Neuron (in vitro differentiated cells): ENCODE measurements at regions not wholly inside any gene's neighbourhood (a gene's known extent, or its start where the extent isn't known, plus 50 kb on each side); places are given as distances from the start of the nearest gene placed in this dataset.

Experiments used
- H2AFZ ChIP-seq: one replicate; pipeline ENCODE4 v1.6.1; 2013; ENCODE audit warnings: low read depth, mild to moderate bottlenecking, inconsistent platforms, low read length, moderate library complexity
- H3K27me3 ChIP-seq: one replicate; pipeline ENCODE4 v1.6.1; 2013; ENCODE audit warnings: low read length; ENCODE audit not compliant: insufficient read depth
- H3K36me3 ChIP-seq: one replicate; pipeline ENCODE4 v1.6.1; 2013; ENCODE audit warnings: low read length; ENCODE audit not compliant: insufficient read depth
- H3K4me1 ChIP-seq: one replicate; pipeline ENCODE4 v1.6.1; 2013; ENCODE audit warnings: low read length; ENCODE audit not compliant: insufficient read depth
- H3K4me3 ChIP-seq: 2 replicates; pipeline ENCODE4 v1.5.1; 2013; ENCODE audit warnings: mild to moderate bottlenecking, low read length, moderate library complexity
- H3K9me3 ChIP-seq: one replicate; pipeline ENCODE4 v1.6.1; 2013; ENCODE audit warnings: low read length

DNA sequence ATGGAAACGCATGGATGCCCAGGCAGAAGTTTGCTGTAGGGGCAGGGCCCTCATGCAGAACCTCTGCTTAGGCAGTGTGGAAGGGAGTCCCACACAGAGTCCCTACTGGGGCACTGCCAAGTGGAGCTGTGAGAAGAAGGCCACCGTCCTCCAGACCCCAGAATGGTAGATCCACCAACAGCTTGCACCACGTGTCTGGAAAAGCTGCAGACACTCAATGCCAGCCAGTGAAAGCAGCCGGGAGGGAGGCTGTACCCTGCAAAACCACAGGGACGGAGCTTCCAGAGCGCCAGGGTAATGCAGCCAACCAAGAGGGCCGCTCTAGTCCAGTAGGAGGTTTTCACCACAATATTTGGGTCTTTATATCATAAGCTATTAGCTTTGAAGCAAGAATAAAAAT is 97.1 kb upstream of the IQSEC1 start:
- no peaks in the 10 kb centered on the region for H3K36me3 ChIP-seq
- H2AFZ ChIP-seq: no peak overlapping the region
- no peaks in the 10 kb centered on the region for H3K9me3 ChIP-seq
- H3K27me3 ChIP-seq: no peaks in the 10 kb centered on the region
- H3K4me1 ChIP-seq: no peaks in the 10 kb centered on the region
- no peak overlapping the region for H3K4me3 ChIP-seq

DNA sequence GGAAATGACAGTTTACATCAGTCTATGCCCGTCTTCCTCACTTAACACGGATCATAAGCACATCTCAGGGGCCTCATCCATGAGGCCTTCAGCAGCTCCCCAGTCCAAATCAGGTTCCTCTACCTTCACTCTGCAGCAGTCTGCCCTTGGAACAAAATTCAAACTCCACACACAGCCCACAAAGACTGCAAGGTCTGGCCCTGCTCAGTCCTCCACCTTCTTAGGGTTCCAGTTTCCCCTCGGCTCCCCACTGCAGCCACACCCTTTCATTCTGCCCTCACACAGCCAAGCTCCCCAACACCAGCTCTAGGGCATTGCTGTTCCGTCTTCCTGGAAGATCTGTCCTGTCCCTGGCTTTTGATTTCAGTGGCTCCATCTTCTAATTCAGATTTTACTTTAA is 95.2 kb upstream of the IQSEC1 start:
- H3K4me3 ChIP-seq: no peak overlapping the region
- H3K27me3 ChIP-seq: no peaks in the 10 kb centered on the region
- no peaks in the 10 kb centered on the region for H3K9me3 ChIP-seq
- H2AFZ ChIP-seq: no peak overlapping the region
- no peaks in the 10 kb centered on the region for H3K36me3 ChIP-seq
- no peaks in the 10 kb centered on the region for H3K4me1 ChIP-seq

DNA sequence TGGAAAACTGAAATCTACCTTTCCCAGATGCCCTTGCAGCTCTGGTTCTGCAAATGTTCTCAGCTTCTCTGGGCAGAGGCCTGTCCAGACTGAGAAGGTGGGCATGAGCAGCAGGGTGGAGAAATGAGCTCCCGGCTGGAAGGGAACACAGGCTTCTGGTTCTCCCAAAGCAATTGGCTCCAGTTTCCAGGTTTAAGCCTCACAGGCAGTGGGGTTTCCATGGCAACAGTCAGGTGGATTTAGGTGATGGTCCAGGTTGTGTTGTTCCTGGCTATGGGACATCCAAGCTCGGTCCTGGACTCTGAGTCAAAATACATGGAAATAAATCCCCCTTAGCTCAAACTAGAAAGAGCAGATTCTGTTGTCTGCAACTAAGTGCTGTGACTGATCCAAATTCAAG is 94.6 kb upstream of the IQSEC1 start:
- no peaks in the 10 kb centered on the region for H3K9me3 ChIP-seq
- no peaks in the 10 kb centered on the region for H3K27me3 ChIP-seq
- no peak overlapping the region for H2AFZ ChIP-seq
- H3K4me1 ChIP-seq: no peaks in the 10 kb centered on the region
- no peak overlapping the region for H3K4me3 ChIP-seq
- no peaks in the 10 kb centered on the region for H3K36me3 ChIP-seq

DNA sequence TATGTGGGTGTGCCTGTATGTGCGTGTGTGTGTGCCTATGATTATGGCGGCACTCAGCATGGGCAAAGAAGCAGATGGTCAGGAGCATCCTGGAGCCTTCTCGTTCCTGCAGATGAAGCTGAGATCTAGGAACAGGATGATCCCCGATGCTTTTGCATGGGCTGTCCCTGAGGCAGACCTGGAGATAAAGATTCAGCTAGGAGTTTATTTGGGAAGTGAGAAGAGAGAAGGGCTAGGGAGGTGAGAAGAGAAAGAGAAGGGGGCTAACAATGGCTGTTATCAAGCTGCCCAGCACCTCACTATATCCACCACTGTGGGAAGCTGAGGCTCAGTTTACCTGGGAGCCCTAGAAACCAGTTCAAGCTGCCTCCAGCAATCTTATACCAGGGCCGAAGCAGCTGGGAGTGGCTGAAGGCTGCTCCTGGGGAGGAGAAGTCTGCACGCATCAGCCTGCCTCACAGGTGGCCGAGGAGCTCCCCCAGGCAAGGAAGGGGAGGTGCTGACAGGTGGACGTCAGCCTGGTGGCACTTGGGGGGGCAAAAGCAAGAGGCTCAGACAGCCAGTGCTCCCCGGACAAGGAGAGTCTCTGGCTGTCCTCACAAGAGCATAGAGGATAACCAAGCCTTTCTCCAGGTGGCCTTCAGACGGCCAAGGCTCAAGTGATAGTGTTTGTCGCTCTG is 94.0 kb upstream of the IQSEC1 start:
- Histone ChIP-seq H3K9me3 (no peaks in the 10 kb centered on the region), H2AFZ (no peak overlapping the region), H3K4me1 (no peaks in the 10 kb centered on the region), H3K36me3 (no peaks in the 10 kb centered on the region), H3K4me3 (no peak overlapping the region), H3K27me3 (no peaks in the 10 kb centered on the region)

DNA sequence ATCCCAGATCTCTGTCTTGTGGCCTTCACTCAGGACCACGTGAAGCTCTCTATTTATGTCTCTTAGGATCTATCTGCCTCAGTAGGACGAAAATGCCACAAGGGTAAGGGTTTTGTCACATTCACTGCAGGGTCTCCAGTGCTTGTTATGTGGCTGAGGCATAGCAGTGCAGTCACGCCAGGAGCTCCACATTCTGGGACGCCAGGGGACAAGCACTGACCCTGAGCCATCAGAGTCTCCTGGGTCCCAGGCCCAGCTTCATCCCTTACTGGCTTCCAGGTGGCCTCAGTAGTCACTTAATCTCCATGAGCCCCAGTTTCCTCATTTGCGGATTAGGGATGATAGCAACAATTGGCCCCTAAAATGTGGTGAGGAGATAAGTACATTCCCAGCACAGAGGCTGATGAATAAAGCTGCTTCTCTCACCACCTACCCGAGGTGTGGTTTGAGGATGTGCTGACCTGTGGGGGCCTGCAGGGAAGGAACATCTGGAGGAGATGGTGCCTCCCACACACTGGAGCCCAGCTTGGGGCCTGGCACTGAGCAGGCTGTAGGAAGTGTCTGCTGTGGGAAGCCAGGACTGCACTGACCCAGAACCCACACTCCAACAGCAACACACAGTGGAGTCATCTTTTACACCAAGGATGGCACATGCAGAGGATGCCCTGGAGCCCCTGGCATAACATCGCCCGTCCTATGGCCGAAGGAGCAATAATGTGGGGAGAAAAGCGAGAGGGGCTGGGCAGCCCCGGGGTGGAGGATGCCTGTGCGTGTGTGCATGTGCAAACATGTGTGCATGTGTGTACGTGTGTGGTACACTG is 93.2 kb upstream of the IQSEC1 start:
- Histone ChIP-seq H2AFZ (no peak overlapping the region), H3K36me3 (no peaks in the 10 kb centered on the region), H3K27me3 (no peaks in the 10 kb centered on the region), H3K4me3 (no peak overlapping the region), H3K4me1 (peaks cover 2% of the 10 kb centered on the region), H3K9me3 (no peaks in the 10 kb centered on the region)

DNA sequence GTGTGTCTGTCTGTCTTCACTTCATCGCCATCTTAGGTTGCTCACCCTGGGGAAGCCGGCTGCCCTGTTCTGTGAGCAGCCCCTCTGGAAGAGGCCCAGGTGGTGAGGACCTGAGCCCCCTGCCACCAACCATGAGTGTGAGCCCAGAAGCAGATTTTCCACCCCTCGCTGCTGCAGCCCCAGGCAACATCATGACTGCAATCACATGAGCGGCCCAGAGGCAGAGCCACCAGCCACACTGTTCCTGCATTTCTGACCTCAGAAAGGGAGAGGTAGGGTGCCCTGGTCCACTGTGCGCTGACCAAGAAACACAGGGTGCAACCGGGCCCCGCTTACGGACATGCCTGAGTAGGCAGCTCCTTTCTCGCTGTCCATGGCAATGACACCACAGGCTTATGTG is 92.3 kb upstream of the IQSEC1 start:
- H3K36me3 ChIP-seq: no peaks in the 10 kb centered on the region
- no peak overlapping the region for H2AFZ ChIP-seq
- peaks cover 11% of the 10 kb centered on the region for H3K4me1 ChIP-seq
- no peaks in the 10 kb centered on the region for H3K27me3 ChIP-seq
- no peaks in the 10 kb centered on the region for H3K9me3 ChIP-seq
- H3K4me3 ChIP-seq: no peak overlapping the region

DNA sequence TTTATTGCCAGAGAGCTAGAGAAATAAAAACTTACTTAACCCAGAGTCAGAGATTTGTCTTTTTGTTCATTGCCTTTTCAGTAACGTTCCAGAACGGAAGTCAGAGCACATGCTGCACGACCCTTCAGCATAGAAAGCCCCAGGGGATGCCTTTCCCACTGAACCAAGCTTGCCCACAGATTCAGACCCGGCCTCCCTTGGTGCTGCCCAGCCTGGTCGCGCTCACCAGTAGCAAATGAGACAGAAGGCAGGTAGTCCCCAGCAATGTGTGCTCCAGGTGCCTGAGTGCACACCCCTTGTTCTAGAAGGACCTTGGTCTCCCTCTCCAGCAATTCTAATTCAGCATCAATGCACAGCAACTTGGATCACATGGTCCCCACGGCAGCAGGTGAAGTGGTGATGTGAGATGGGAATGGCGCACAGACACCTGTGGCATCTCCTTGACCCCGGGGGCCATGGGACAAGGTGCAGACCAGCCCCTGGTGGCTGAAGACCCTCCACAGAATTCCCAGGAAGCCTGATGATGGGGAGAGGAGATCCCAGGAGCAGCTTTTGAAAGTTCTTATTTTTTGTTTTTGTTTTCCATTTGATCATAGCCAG is 91.8 kb upstream of the IQSEC1 start:
- Histone ChIP-seq H3K36me3 (no peaks in the 10 kb centered on the region), H3K4me3 (no peak overlapping the region), H3K9me3 (no peaks in the 10 kb centered on the region), H3K27me3 (no peaks in the 10 kb centered on the region), H3K4me1 (peaks cover 12% of the 10 kb centered on the region), H2AFZ (no peak overlapping the region)

DNA sequence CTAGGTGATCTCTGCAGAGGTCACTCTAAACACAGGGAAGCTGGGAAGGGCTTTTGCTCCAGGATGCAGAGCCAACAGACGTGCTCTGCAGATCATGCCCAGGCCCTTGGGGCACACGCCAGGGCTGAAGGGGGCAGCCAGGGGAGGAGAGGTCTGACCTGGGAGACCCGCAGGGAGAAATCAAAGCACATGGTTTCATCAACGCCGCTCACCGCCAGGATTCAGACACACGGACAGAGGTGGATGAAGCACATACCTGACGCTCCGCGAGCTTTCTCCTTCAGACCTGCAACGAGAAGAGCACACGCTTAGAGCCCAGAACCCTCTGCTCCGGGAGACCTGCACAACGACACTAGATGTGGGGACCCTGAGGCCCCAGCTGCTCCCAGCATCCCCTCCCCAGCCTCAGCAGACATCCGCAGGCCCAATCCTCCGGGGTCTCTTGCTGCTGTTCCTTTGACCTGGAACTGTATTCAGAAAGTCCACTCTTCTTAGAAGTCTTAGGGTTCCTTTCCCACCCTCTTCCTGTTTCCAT is 90.7 kb upstream of the IQSEC1 start:
- H3K27me3 ChIP-seq: no peaks in the 10 kb centered on the region
- no peak overlapping the region for H2AFZ ChIP-seq
- no peaks in the 10 kb centered on the region for H3K36me3 ChIP-seq
- H3K9me3 ChIP-seq: no peaks in the 10 kb centered on the region
- H3K4me3 ChIP-seq: no peak overlapping the region
- peaks cover 12% of the 10 kb centered on the region for H3K4me1 ChIP-seq

DNA sequence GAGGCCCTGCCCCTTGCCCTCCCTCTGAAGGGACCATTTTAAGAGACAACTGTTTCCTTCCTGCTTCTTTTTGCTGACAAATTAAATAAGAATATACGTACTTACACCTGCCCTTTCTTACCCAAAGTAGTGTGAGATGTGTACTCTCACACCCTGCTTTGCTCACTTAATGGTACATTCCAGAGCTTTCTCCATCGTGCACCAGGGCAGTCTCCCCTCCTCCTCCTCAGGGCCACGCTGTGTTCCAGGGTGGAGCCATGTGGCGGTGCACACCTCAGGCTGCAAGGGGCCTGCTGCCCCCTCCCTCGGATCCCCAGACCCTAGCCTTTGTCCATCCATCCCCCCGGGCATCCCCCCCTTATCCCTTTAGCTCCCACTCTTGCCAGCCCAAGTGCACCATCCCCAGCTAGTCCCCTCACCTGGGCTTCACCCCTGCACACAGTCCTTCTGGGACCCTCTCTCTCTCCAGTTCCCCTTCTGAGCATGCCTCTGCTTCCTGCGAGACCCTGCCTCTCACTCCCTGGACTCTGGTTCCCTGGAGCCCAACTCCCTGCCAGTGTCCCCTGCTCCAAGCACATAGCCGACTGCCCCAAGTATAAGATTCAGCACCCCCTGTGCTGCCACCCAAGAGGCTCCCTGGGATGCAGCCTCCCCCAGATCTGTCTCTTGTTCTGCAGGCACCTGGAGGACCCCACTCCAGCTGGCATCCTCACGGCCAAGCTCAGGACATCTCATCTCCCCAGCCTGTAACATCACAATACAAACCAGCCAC is 89.5 kb upstream of the IQSEC1 start:
- Histone ChIP-seq H3K9me3 (no peaks in the 10 kb centered on the region), H2AFZ (no peak overlapping the region), H3K27me3 (no peaks in the 10 kb centered on the region), H3K4me3 (no peak overlapping the region), H3K36me3 (no peaks in the 10 kb centered on the region), H3K4me1 (peaks cover 12% of the 10 kb centered on the region)

DNA sequence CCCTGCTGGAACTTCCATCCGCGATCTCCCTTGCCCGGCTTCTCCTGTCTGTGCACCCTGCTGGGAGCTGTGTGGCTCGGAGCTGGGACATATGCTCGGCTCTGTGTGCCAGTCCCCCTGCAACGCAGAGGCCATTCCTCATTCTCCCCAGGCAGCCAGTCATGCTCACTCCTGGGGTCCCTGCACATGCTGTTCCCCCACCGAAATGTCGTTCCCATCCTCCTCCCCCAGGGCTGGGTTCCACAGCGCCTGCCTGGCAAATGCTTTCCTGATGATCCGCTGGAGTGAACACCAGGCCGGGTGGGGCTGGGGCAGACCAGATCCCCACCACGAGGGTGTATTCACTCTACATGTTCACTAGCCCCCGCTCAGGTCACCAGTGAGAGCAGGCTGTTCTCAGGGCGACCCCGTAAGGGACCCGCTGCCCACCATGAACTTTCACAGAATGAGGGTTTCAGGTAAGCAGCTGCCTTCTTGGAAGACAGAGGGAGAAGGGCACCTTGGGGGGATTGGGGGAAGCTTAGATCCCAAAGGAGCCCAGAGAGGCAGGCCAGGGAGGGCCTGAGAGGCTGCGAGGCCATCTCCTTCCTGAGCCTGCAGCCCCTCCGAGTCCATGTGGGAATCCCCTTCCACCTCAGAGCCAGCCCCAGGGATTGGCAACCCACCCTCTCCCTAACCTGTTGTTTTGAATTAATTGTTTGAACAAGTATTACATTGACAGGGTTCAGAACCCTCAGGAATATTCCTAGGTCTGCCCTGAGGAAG is 88.7 kb upstream of the IQSEC1 start:
- H3K4me3 ChIP-seq: no peak overlapping the region
- H2AFZ ChIP-seq: no peak overlapping the region
- no peaks in the 10 kb centered on the region for H3K9me3 ChIP-seq
- H3K36me3 ChIP-seq: no peaks in the 10 kb centered on the region
- H3K4me1 ChIP-seq: peaks cover 12% of the 10 kb centered on the region
- H3K27me3 ChIP-seq: no peaks in the 10 kb centered on the region

DNA sequence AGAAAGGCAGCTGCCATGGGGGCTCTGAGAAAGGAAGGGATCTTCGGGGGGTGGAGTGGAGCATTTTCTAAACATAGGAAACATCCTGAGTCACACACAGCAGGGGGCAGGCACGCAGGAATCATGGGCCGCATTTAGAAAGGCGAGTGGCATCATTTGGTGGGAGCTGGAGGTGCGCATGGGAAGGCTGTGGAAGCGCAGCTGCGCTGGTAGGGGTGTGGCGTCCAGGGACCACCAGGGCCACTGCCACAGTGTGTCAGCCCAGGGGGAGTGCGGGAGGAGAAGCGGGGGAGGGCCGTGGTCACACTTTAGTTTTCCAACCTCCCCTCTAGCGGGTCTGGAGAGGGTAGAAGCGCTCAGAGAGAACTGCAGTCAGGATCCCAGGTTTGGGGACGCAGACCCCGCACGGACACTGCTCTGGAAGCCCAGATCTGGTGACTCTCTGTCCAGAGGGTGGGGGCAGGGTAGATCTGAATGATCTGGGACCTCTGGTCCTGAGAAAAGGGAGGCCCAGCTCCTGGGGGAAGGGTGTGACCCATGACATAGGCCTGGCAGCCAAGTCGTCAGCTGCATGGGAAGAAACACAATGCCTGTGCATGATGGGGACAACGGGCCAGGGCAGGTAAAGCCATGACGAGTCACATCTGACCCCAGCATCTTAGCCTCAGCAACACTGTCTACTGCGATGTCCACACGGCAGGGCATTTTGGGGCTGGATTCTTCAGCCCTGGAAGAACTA is 88.0 kb upstream of the IQSEC1 start:
- H3K4me1 ChIP-seq: peaks cover 12% of the 10 kb centered on the region

DNA sequence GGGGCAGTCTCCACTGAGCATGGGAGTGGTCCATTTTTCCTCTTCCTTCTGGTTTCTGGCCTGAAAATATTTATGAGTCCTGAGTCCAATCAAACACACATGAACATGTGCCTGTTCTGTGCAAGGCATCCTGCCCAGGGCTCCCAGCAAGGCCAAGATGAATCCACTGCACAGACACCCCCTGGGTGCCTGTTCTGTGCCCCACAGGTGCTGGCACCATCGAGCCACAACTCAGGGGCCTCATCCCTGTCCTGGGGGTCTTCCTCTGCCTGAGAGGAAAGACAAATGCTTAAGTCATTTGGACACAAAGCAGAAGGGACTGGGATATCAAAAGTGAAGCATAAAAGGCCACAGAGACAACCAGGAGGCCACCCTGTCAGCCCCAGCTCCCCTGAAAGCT is 87.4 kb upstream of the IQSEC1 start:
- no peaks in the 10 kb centered on the region for H3K27me3 ChIP-seq
- H2AFZ ChIP-seq: no peak overlapping the region
- no peak overlapping the region for H3K4me3 ChIP-seq
- H3K4me1 ChIP-seq: peaks cover 12% of the 10 kb centered on the region
- no peaks in the 10 kb centered on the region for H3K36me3 ChIP-seq
- peaks cover 4% of the 10 kb centered on the region for H3K9me3 ChIP-seq

More for the DNA sequence above, 88.0 kb upstream of the IQSEC1 start:
- H3K36me3 ChIP-seq: no peaks in the 10 kb centered on the region
- no peak overlapping the region for H2AFZ ChIP-seq
- peaks cover 3% of the 10 kb centered on the region for H3K9me3 ChIP-seq
- no peaks in the 10 kb centered on the region for H3K27me3 ChIP-seq
- no peak overlapping the region for H3K4me3 ChIP-seq
